B cell (primary cell): ENCODE measurements at regions not wholly inside any gene's neighbourhood (a gene's known extent, or its start where the extent isn't known, plus 50 kb on each side); places are given as distances from the start of the nearest gene placed in this dataset.

Experiments used
- ATAC-seq: fragments of 200-7000 bp; cut with Tn5 transposase; one replicate; pipeline ENCODE4 v1.10.0; 2021; ENCODE audit warnings: low read depth, mild to moderate bottlenecking, moderate number of reproducible peaks, moderate library complexity
- CTCF ChIA-PET: fragments of 350-600 bp; sonication (Branson Sonifier 250); formaldehyde crosslinking; loops from one replicate; lab custom pipeline; 2021; ENCODE audit warnings: antibody characterized with exemption, inconsistent platforms; lab: Charles Lee
- POLR2A ChIA-PET: fragments of 350-600 bp; sonication (Branson Sonifier 250); formaldehyde crosslinking; loops from one replicate; lab custom pipeline; 2021; ENCODE audit warnings: antibody characterized with exemption; lab: Charles Lee
- DNase-seq: peaks from one replicate; pipeline ENCODE4 v3.0.0; 2013
- H2AFZ ChIP-seq: 2 replicates; pipeline ENCODE4 v1.6.1; 2012; ENCODE audit warnings: mild to moderate bottlenecking, low read depth, low read length; ENCODE audit not compliant: insufficient read depth, poor library complexity, severe bottlenecking
- H3K27ac ChIP-seq, 2 donors: 1 replicate in 1 of 2; 2 replicates in 1 of 2; pipeline ENCODE4 v1.5.1; 2012 to 2013; ENCODE audit warnings: low read length in 2 of 2, mild to moderate bottlenecking in 2 of 2, moderate library complexity in 1 of 2
- H3K27me3 ChIP-seq, 4 experiments: fragments of 200-600 bp in 1 of 4; sonication (generic) in 1 of 4; replicated peaks in 1 of 4; 1 replicate in 2 of 4; 2 replicates in 2 of 4; pipeline versions ENCODE4 v1.6.1 to v1.7.0; 2013 to 2016; ENCODE audit warnings: low read length in 3 of 4, mild to moderate bottlenecking in 2 of 4, mixed read lengths in 1 of 4, moderate library complexity in 1 of 4; ENCODE audit not compliant: insufficient read depth in 4 of 4, control insufficient read depth in 3 of 4; ENCODE audit errors: control extremely low read depth in 1 of 4
- H3K36me3 ChIP-seq, 2 experiments: replicated peaks in 1 of 2; 1 replicate in 1 of 2; 2 replicates in 1 of 2; pipeline versions ENCODE4 v1.6.1 to v1.7.1; 2013; ENCODE audit warnings: low read length in 1 of 2; ENCODE audit not compliant: insufficient read depth in 2 of 2, control insufficient read depth in 1 of 2; ENCODE audit errors: control extremely low read depth in 1 of 2, extremely low read depth in 1 of 2
- H3K4me1 ChIP-seq, 2 donors: fragments of 200-600 bp in 1 of 2; sonication (generic) in 1 of 2; 1 replicate in 1 of 2; 2 replicates in 1 of 2; pipeline versions ENCODE4 v1.5.1 to v1.6.1; 2013 to 2017; ENCODE audit warnings: low read length in 2 of 2; ENCODE audit not compliant: control insufficient read depth in 2 of 2, insufficient read depth in 2 of 2
- H3K4me2 ChIP-seq: replicated peaks from 2 replicates; pipeline ENCODE3; 2012; ENCODE audit warnings: mild to moderate bottlenecking, low read depth, low read length; ENCODE audit not compliant: poor library complexity, severe bottlenecking
- H3K4me3 ChIP-seq, 5 experiments: fragments of 200-600 bp in 1 of 5; sonication (generic) in 1 of 5; 1 replicate in 3 of 5; 2 replicates in 2 of 5; pipeline versions ENCODE4 v1.5.1 to v1.7.0; 2011 to 2016; ENCODE audit warnings: low read length in 4 of 5, mild to moderate bottlenecking in 4 of 5, low read depth in 2 of 5, control low read depth in 1 of 5, moderate library complexity in 1 of 5; ENCODE audit not compliant: insufficient read depth in 1 of 5; ENCODE audit errors: control extremely low read depth in 1 of 5, extremely low read depth in 1 of 5
- H3K79me2 ChIP-seq: fragments of 200-600 bp; sonication (generic); one replicate; pipeline ENCODE4 v1.6.0; 2016; ENCODE audit warnings: low read length; ENCODE audit not compliant: control insufficient read depth, insufficient read depth
- H3K9ac ChIP-seq: fragments of 200-600 bp; sonication (generic); 2 replicates; pipeline ENCODE4 v1.6.1; 2017; ENCODE audit warnings: mild to moderate bottlenecking, low read length, moderate library complexity
- H3K9me3 ChIP-seq, 3 donors: one replicate each; pipeline versions ENCODE4 v1.6.1 to v1.7.1; 2013; ENCODE audit warnings: low read length in 2 of 3; ENCODE audit not compliant: control insufficient read depth in 2 of 3, insufficient read depth in 1 of 3; ENCODE audit errors: control extremely low read depth in 1 of 3
- H4K20me1 ChIP-seq: 2 replicates; pipeline ENCODE4 v1.6.0; 2012; ENCODE audit warnings: mild to moderate bottlenecking, low read length; ENCODE audit not compliant: insufficient read depth, control insufficient read depth, poor library complexity, severe bottlenecking
- H3K27ac Mint-ChIP-seq: one replicate; pipeline ENCODE4 v1.8.0; 2021; ENCODE audit warnings: mixed read lengths
- H3K27me3 Mint-ChIP-seq: one replicate; pipeline ENCODE4 v1.8.0; 2021; ENCODE audit warnings: mixed read lengths
- H3K4me1 Mint-ChIP-seq: one replicate; pipeline ENCODE4 v1.8.0; 2021; ENCODE audit warnings: mixed read lengths
- H3K4me3 Mint-ChIP-seq: one replicate; pipeline ENCODE4 v1.8.0; 2021; ENCODE audit warnings: mixed read lengths
- H3K9me3 Mint-ChIP-seq: one replicate; pipeline ENCODE4 v1.8.0; 2022; ENCODE audit warnings: mixed read lengths; ENCODE audit not compliant: insufficient read depth
- EZH2 ChIP-seq: IDR thresholded peaks from 2 replicates; pipeline ENCODE4 v1.6.1; 2012; ENCODE audit warnings: borderline replicate concordance, low read depth, mild to moderate bottlenecking, moderate library complexity, low read length; ENCODE audit not compliant: insufficient read depth, poor library complexity, severe bottlenecking
- WGBS: methylation state at CpG from one replicate; pipeline ENCODE4 v1.1.5; 2013; ENCODE audit warnings: missing lambda C conversion rate; ENCODE audit not compliant: insufficient coverage; 5-methylcytosine and 5-hydroxymethylcytosine counted together
- intact Hi-C: fragments of 100-400 bp; cut with micrococcal nuclease; formaldehyde crosslinking; loops from one replicate; pipeline ENCODE4 v1.10.0; 2022
- TF ChIP-seq, protein P1 (sequence below): fragments of 200-600 bp; IDR thresholded peaks from one replicate; pipeline ENCODE4 v1.8.0; 2022; ENCODE audit warnings: antibody characterized with exemption, mild to moderate bottlenecking

DNA sequence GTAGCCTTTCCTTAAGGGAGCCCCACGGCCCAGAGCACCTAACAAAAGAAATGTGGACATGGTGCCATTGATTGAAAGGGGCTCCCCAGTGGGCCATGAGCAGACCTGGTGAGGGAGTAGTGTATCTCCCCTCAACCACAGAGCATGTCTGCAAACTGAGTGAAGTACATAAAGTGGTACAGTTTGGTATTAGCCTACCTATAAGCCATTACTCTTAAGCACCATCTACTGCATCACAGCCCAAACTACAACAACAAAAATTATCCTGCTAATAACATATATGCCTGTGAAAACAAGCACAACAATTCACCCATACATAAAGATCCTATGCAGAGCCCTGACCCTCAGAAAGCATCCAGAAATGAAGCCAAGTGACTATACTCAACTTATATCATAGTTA, 407.8 kb downstream of the PTPRC start:
- TF ChIP-seq, protein P1, sequence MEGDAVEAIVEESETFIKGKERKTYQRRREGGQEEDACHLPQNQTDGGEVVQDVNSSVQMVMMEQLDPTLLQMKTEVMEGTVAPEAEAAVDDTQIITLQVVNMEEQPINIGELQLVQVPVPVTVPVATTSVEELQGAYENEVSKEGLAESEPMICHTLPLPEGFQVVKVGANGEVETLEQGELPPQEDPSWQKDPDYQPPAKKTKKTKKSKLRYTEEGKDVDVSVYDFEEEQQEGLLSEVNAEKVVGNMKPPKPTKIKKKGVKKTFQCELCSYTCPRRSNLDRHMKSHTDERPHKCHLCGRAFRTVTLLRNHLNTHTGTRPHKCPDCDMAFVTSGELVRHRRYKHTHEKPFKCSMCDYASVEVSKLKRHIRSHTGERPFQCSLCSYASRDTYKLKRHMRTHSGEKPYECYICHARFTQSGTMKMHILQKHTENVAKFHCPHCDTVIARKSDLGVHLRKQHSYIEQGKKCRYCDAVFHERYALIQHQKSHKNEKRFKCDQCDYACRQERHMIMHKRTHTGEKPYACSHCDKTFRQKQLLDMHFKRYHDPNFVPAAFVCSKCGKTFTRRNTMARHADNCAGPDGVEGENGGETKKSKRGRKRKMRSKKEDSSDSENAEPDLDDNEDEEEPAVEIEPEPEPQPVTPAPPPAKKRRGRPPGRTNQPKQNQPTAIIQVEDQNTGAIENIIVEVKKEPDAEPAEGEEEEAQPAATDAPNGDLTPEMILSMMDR: no peak
- TF ChIP-seq EZH2: no peak
- Mint-ChIP-seq H3K4me3 (no peak overlapping the region), H3K4me1 (peaks cover 9% of the 10 kb centered on the region), H3K27ac (no peak overlapping the region), H3K27me3 (peaks cover 32% of the 10 kb centered on the region), H3K9me3 (peaks cover 17% of the 10 kb centered on the region)
- H3K79me2 ChIP-seq: no peaks in the 10 kb centered on the region
- intact Hi-C loops: loop anchor here (5.0 kb wide), 1 partner anchor 41 kb away; no protein-coding TSS in a partner anchor
- ATAC-seq: no peak
- peaks cover 0 to 29% (median 5%) of the 10 kb centered on the region in 4 experiments for H3K27me3 ChIP-seq
- no peak for DNase-seq
- POLR2A ChIA-PET: no interaction called here
- no peaks in the 10 kb centered on the region for H4K20me1 ChIP-seq
- peaks cover 4 to 7% of the 10 kb centered on the region in 2 donors for H3K4me1 ChIP-seq
- no peaks in the 10 kb centered on the region for H3K36me3 ChIP-seq
- WGBS: 100% methylated on average over 1 of the region's 1 CpG
- H3K4me2 ChIP-seq: no peak overlapping the region
- no peak overlapping the region for H2AFZ ChIP-seq
- no peak overlapping the region for H3K27ac ChIP-seq
- H3K9me3 ChIP-seq: peaks cover 3 to 20% (median 10%) of the 10 kb centered on the region in 3 donors
- no peak overlapping the region for H3K4me3 ChIP-seq
- H3K9ac ChIP-seq: no peak overlapping the region
- CTCF ChIA-PET: no interaction called here

DNA sequence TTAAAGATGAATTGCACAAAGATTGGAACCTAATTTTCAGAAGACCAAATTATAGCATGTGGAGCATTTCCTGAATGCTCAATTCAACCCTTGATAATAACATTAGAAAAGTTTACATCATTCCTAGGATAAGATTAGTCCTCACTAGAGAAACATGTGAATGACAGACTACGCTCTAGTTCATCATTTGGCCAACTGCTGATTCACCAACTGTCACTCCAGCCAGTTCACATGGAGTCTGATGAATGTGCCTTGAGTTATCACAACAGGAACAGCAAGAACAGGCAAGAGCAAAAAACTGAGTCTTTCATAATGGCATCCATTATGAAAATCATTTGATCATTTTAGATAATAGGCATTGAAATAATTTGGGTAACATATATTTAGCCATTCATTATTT, 415.9 kb downstream of the PTPRC start:
- Histone ChIP-seq H3K27ac (no peak overlapping the region), H3K9ac (no peak overlapping the region), H3K9me3 (peaks cover 0 to 7% (median 6%) of the 10 kb centered on the region in 3 donors), H3K36me3 (no peaks in the 10 kb centered on the region), H4K20me1 (no peaks in the 10 kb centered on the region), H3K79me2 (no peaks in the 10 kb centered on the region), H2AFZ (no peak overlapping the region), H3K4me3 (no peak overlapping the region), H3K4me2 (no peak overlapping the region), H3K4me1 (no peaks in the 10 kb centered on the region), H3K27me3 (peaks cover 0 to 5% (median 0%) of the 10 kb centered on the region in 4 experiments)
- Mint-ChIP-seq H3K4me3 (no peak overlapping the region), H3K4me1 (no peaks in the 10 kb centered on the region), H3K27me3 (peaks cover 3% of the 10 kb centered on the region), H3K9me3 (peaks cover 9% of the 10 kb centered on the region), H3K27ac (no peak overlapping the region)
- intact Hi-C loops: no loop called here
- POLR2A ChIA-PET: no interaction called here
- TF ChIP-seq, protein P1: no peak
- no peak for TF ChIP-seq EZH2
- ATAC-seq: no peak
- no peak for DNase-seq
- WGBS: 100% methylated on average over 1 of the region's 1 CpG
- CTCF ChIA-PET: no interaction called here
